ENCODE measurements at regions not wholly inside any gene's neighbourhood (a gene's known extent, or its start where the extent isn't known, plus 50 kb on each side); places are given as distances from the start of the nearest gene placed in this dataset.
"Not testable (repeated sequence)": the region's sequence is repeated elsewhere in the genome, so short reads cannot be mapped to it uniquely, and the experiment has no call there.

DNA sequence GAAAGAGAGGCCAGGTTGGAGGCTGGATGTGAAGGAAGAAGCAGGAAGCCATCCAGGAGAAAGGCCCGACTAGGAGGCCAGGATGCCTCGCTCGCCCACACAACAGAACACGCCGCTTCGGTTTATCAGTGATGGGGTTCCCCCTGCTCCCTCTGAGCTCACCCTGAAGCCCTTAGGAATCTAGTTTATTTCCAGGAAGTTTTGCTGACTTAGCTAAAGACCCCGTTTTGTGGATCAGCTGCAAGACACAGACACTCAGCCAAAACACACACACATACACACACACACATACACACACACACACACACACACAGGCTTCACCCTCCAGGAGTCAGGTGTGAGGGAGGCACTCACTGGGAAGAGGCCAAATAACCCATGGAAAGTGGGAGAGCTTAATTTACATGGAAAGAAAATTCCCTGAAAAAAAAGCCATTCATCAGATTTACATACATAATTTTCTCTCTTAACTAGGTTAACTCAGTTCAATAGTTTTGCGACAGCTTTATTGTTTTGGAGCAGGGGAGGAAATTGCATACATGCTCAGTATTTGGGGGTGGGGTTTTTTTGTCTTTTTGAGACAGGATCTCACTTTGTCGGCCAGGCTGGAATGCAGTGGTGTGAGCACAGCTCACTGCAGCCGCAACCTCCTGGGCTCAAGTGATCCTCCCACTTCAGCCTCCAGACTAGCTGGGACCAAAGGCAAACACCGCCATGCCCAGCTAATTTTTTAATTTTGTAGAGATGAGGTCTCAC lies 92.7 kb upstream of the HAND1 start:
- intact Hi-C loops (cut with DNase I) = no loop called here
- no peak for DNase-seq (ENCODE audit: low spot score)

DNA sequence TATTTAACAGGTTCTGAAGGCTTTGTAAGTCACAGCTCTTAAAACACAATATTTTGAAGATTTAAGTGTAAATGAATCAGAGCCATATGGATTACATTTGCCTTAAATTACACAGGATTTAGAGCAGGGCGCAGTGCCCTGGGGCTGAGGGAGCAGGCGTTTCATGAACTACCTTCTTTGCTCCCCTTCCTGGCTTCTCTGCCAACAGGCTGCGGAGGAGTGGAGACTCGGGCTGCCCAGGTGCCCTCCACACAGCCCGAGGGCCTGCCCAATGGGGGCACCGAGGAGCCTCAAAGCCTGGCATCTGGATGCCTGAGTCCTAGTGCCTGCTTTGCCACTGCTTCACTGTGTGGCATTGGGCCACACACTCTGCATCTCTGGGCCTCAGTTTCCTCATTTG lies 90.6 kb upstream of the HAND1 start:
- no peak for DNase-seq (ENCODE audit: low spot score)
- intact Hi-C loops (cut with DNase I) = no loop called here

- no peak for DNase-seq (ENCODE audit: low spot score)
- intact Hi-C loops (cut with DNase I) = no loop called here
Observed at GRCh38 chr5:154567155-154567554, 89.1 kb upstream of the HAND1 start.

DNA sequence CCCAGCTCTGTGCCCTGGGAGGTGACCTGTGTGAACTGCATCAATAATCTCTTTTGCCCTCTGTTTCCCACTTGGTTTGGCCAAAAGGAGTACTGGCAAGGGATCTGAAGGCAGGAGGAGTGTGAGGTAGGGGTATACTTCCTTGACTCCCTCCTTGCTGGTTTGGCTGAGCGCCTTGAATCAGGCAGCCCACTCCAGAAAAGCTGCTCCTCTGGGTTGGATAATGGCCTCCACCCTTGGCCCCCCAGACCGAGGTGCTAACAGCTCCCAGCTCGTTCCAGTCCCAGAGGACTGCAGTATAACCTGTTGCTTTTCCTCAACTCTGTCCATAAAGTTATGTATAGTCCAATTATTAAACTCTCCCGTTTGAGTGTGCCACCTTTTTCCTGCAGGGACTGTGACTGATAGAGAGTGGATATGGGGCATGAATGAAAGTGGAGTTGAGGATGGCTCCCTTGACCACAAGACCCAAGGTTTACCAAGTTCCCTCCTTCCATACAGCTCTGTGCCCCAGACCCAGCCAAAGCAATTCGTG lies 88.2 kb upstream of the HAND1 start:
- intact Hi-C loops (cut with DNase I) = no loop called here
- DNase-seq (ENCODE audit: low spot score) = no peak

GRCh38 chr5:154565123-154565522 lies 87.1 kb upstream of the HAND1 start:
- intact Hi-C loops (cut with DNase I) = no loop called here
- no peak for DNase-seq (ENCODE audit: low spot score)

GRCh38 chr5:154562244-154562880 lies 84.3 kb upstream of the HAND1 start:
- DNase-seq (ENCODE audit: low spot score) = no peak
- intact Hi-C loops (cut with DNase I) = no loop called here

DNA sequence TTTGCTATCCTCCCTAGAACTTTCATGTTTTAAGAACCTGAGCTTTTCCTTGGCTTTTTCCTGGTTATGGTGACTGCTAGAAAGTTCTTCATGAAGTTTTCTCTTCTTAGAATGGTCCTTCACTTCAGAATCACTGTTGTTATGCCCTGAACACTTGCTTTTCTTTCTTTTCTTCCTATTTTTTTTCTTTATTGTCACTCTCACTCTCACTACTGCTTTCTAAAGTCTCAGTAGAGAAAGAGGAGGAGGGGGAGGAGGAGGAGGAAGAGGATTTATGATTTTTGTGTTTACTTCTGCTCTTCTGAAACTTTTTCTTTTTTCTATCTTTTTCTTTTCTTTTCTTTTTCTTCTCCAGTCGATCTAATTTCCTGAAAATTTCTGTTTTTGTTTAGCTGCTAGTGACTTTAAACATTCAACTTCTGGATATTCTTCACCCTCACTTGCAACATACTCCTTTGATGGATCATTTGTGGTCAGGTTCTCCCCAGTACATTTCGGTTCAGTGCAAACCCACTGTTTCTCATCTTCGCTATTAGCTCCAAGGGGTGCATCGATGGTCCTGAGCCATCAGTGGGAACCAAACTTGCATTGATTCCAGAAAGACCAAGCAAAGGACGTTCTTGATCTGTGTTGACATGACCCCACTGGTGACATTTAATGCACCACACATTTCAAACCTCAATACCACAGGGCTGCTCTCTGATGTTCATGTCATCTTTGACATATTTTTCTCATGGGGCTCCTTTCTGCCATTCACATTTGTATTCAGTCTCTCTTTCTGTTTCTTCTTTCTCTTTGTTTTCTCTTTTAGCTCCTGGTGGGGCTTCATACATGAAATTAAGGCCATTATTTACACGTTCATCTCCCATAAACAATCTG lies 81.6 kb upstream of the HAND1 start:
- intact Hi-C loops (cut with DNase I) = no loop called here
- DNase-seq (ENCODE audit: low spot score) = no peak

DNA sequence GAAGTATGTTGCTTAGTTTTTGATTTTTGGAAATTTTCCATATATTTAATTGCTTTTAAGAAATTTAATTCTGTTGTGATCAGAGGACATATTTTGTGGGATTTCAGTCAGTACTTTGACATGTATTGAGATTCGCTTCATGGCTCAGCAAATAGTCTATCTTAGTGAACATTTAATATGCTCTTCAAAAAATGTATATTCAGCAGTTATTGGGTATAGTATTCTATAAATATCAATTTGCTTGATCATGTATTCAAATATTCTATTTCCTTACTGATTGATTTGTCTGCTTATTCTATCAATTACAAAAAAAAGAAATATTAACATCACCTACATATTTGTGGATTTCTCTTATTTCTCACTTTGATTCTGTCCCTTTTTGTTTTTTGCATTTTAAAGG lies 79.5 kb upstream of the HAND1 start:
- intact Hi-C loops (cut with DNase I) = no loop called here

DNA sequence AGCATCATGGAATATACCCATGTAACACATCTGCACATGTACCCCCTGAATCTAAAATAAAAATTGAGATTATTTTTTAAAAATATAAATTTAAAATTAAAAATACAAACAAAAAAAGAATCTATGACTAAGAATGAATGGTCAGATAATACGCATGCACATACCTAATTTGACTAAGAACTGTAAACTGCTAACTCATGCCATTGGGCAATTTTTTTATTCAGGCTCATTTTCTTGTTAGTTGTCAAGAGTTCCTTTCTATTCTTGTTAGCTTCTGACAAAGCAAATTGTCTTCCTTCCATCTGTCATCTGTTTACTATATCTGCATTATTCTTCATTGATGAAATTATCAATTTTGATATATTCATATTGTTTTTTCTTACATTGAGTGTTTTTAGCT lies 69.5 kb upstream of the HAND1 start:
- intact Hi-C loops (cut with DNase I) = no loop called here
- no peak for DNase-seq (ENCODE audit: low spot score)

More for the DNA sequence above, 79.5 kb upstream of the HAND1 start:
- no peak for DNase-seq (ENCODE audit: low spot score)

DNA sequence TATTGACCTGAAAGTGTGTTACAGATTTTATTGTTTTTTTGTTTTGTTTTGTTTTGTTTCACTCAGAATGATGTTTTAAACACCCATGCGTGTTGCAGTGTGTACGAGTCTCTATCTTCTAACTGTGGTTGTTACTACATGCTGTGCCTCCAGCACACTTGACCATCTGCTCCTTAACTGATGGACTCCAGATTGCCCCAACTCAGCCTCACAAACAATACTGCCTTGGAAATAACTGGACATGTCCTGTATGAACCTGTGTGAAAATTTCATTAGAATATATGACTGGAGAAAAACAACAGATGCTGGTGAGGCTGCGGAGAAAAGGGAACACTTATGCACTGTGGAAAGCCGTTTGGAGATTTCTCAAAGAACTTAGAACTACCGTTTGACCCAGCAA lies 68.7 kb upstream of the HAND1 start:
- no peak for DNase-seq (ENCODE audit: low spot score)
- intact Hi-C loops (cut with DNase I) = no loop called here

GRCh38 chr5:154544646-154545045 lies 66.6 kb upstream of the HAND1 start:
- no peak for DNase-seq (ENCODE audit: low spot score)
- intact Hi-C loops (cut with DNase I) = no loop called here

- intact Hi-C loops (cut with DNase I) = no loop called here
- DNase-seq (ENCODE audit: low spot score) = no peak
Observed at GRCh38 chr5:154543380-154543779, 65.4 kb upstream of the HAND1 start.

- DNase-seq (ENCODE audit: low spot score) = no peak
- intact Hi-C loops (cut with DNase I) = no loop called here
Observed at GRCh38 chr5:154542581-154542980, 64.6 kb upstream of the HAND1 start.

DNA sequence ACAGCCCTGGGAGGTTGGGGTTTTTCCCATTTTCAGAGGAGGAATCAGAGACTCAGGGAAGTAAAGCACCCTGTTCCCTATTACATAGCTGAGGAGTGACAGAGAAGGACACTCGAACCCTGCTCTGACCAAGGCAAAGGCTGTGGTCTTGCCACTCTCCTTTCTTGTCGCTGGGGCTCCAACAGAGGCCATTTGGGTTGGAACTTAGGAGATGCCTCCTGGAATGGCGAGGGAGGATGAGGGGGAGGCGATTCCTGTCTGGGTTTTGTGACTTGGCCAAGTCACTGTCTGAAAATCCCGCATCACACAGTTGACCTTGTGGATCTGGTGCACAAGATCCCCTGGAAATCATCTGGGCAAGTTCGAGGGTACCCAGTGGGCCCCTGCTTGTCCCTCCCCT lies 64.0 kb upstream of the HAND1 start:
- no peak for DNase-seq (ENCODE audit: low spot score)
- intact Hi-C loops (cut with DNase I) = no loop called here

GRCh38 chr5:154541553-154541952 lies 63.5 kb upstream of the HAND1 start:
- DNase-seq (ENCODE audit: low spot score) = no peak
- intact Hi-C loops (cut with DNase I) = no loop called here

DNA sequence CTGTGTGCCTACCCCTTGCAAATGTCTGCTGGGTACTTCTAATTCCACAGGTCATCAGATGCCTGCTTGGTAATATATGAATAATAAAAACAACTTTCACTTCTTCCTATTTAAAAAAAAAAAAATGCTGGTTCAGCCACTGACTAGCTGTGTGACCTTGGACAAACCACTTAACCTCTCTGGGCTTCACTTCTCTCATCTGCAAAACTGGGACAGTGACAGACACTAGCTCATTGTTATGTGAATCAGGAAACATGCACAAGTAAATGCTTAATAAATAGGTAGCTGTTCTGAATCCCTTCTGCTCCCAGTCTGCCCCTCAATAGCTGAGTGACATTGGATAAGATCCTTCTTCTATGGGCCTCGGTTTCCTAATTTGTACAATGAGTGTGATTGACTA lies 62.6 kb upstream of the HAND1 start:
- intact Hi-C loops (cut with DNase I) = no loop called here
- DNase-seq (ENCODE audit: low spot score) = no peak

DNA sequence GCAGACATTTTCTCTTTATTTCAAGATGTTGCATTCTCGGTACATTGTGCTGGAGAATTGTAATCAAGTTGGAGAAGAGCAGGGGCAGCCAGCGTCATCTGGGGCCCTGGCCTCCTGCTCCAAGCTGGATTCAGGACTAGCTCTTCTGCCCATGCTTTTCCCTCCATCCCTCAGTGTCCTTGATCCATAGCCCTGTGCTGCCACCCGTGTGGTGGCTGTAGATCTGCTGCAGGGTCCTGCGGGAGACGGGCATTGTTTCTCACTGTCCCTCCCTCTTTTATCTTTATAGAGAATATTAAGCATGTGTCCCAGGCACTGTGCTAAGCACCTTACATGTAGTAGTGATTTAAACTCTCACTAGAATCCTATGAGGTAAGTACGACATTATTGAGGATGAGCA lies 60.5 kb upstream of the HAND1 start:
- DNase-seq (ENCODE audit: low spot score) = no peak
- intact Hi-C loops (cut with DNase I) = no loop called here

- intact Hi-C loops (cut with DNase I); DNase-seq (ENCODE audit: low spot score): not testable (repeated sequence)
Observed at GRCh38 chr5:154536439-154536838, 58.4 kb upstream of the HAND1 start.

- no peak for DNase-seq (ENCODE audit: low spot score)
- intact Hi-C loops (cut with DNase I) = no loop called here
Observed at GRCh38 chr5:154535535-154535934, 57.5 kb upstream of the HAND1 start.

DNA sequence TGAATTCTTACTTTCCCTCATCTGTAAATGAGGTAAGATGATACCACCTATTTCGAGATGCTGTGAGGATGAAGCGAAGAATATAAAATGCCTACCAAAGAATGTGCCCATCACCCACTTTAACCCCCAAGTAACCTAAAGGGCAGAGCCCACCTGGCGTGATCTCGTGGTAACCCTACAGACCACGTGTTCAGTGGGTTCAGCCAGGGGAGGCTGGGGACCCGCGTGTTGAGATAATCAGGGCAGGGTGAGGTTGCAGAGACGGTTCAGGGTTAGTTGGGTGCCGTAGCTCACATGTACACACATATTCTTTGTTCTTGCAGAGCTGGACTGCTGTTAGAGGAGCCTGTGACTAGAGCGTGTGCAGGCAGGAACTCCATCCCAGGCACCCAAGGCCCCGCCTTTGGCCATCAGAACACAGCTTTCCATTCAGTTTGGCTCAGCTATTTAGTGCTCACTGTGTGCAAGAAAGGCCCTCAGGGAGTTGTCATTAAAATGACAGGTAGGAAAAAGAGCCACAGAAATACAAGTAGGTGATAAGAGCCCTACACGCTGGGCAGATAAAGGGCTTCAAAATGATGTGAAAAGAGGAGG lies 56.5 kb upstream of the HAND1 start:
- DNase-seq (ENCODE audit: low spot score) = no peak
- intact Hi-C loops (cut with DNase I) = no loop called here
